ENCODE measurements at regions not wholly inside any gene's neighbourhood (a gene's known extent, or its start where the extent isn't known, plus 50 kb on each side); places are given as distances from the start of the nearest gene placed in this dataset.
"Not testable (repeated sequence)": the region's sequence is repeated elsewhere in the genome, so short reads cannot be mapped to it uniquely, and the experiment has no call there.

- no peak for DNase-seq (ENCODE audit: low spot score)
Observed at GRCh38 chr17:33564146-33564545, 271.1 kb upstream of the ASIC2 start.

DNA sequence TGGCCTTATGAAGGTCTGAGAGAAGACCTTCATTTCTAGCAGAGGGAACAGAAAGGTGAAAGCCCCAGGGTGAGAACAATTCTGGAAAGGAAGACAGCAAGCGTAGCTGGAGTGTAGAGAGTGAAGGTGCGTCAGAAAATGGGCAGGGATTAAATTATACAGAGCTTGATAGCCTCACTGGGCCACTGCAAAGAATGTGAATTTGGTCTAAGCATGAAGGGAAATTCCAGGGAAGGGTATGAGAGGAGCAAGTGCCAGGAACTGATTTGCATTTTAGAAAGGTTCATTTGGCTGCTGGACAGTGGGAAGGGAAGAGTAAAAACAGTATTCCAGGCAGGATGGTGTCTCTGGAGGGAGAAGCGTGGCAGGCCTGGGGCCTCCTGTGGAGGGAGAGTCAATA, 274.1 kb upstream of the ASIC2 start:
- no peak for DNase-seq (ENCODE audit: low spot score)

GRCh38 chr17:33572615-33573014, 279.5 kb upstream of the ASIC2 start:
- DNase-seq (ENCODE audit: low spot score), result peak; percentile 64

GRCh38 chr17:33574942-33575445, 281.9 kb upstream of the ASIC2 start:
- no peak for DNase-seq (ENCODE audit: low spot score)

DNA sequence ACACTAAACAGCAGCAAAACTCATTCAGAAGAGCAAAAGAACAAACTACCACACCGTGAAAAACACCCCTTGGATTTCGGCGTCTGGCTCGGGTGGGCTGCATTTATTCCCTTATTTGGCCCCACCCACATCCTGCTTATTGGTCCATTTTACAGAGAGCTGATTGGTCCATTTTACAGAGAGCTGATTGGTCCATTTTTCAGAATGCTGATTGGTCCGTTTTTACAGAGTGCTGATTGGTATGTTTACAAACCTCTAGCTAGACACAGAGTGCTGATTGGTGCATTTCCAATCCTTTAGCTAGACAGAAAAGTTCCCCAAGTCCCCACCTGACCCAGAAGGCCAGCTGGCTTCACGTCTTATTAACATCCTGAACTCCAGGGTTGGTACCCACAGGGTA, 286.6 kb upstream of the ASIC2 start:
- not testable (repeated sequence) for DNase-seq (ENCODE audit: low spot score)

GRCh38 chr17:33580215-33580614, 287.1 kb upstream of the ASIC2 start:
- no peak for DNase-seq (ENCODE audit: low spot score)

- peak; percentile 9 for DNase-seq (ENCODE audit: low spot score)
Observed at GRCh38 chr17:33582661-33583060, 289.6 kb upstream of the ASIC2 start.

- DNase-seq (ENCODE audit: low spot score), result no peak
Observed at GRCh38 chr17:33583518-33584417, 290.7 kb upstream of the ASIC2 start.

DNA sequence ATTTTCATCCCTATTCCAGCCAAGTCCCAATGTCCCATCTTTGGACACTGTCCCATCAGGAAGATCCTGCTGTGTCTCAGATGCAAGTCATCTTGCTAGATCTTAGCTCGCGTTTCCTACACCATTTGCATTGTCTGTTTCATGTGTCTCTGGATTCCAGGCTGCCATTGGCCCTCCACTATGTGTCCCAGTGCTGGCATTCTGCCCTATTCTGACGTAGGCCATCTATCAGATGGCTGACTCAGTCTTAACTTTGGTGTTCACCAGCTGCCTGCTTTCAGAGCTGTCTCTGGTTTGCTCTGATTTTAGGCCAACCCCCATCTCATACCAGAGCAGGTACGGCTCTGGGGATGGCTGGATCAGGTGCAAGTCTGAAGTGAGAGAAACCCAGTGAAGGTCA, 300.9 kb upstream of the ASIC2 start:
- no peak for DNase-seq (ENCODE audit: low spot score)

DNA sequence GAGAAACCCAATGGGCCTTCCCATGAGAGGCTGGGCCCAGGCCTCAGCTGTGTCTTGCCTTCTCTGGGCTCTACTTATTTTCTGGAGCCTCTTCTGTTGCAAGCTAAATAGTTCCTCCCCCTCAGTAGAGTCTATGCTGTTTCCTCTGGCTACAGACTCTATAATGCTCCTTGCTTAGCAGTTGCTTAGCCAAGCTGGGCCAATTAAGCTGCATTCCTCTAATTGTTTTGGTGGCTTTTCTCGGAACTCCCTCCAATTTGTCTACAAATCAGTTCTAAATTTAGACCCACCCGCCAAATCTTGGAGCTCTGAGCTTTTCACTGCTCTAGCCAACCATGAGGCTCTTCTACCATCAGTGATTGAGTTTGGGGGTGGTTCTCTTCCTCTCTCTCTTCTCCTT, 302.7 kb upstream of the ASIC2 start:
- DNase-seq (ENCODE audit: low spot score), result no peak

GRCh38 chr17:33596899-33597298, 303.8 kb upstream of the ASIC2 start:
- no peak for DNase-seq (ENCODE audit: low spot score)

- no peak for DNase-seq (ENCODE audit: low spot score)
Observed at GRCh38 chr17:33598797-33599196, 305.7 kb upstream of the ASIC2 start.

DNA sequence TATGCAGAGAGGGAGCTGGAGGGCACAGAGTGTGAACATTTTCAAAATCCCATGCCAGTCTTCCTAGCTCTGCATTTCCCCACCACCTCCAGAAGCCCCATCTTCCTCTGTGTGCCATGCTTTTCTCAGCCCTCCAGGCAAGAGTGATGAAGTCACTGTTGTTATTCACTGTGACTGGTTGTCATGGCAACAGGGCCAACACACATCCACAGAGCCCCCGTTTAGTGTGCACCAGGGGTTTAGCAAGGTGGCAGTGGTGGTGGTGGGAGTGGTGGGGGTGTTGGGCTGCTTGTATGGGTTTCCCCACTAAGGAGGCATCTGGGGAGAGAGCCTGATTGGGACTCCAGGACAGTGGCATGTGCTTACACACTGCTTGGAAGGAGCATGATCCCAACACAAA, 309.9 kb upstream of the ASIC2 start:
- peak; percentile 44 for DNase-seq (ENCODE audit: low spot score)

GRCh38 chr17:33603789-33604188, 310.7 kb upstream of the ASIC2 start:
- DNase-seq (ENCODE audit: low spot score), result no peak

GRCh38 chr17:33611532-33611931, 318.4 kb upstream of the ASIC2 start:
- DNase-seq (ENCODE audit: low spot score), result no peak

- DNase-seq (ENCODE audit: low spot score), result no peak
Observed at GRCh38 chr17:33615861-33616260, 322.8 kb upstream of the ASIC2 start.

- no peak for DNase-seq (ENCODE audit: low spot score)
Observed at GRCh38 chr17:33623841-33624240, 330.7 kb upstream of the ASIC2 start.

DNA sequence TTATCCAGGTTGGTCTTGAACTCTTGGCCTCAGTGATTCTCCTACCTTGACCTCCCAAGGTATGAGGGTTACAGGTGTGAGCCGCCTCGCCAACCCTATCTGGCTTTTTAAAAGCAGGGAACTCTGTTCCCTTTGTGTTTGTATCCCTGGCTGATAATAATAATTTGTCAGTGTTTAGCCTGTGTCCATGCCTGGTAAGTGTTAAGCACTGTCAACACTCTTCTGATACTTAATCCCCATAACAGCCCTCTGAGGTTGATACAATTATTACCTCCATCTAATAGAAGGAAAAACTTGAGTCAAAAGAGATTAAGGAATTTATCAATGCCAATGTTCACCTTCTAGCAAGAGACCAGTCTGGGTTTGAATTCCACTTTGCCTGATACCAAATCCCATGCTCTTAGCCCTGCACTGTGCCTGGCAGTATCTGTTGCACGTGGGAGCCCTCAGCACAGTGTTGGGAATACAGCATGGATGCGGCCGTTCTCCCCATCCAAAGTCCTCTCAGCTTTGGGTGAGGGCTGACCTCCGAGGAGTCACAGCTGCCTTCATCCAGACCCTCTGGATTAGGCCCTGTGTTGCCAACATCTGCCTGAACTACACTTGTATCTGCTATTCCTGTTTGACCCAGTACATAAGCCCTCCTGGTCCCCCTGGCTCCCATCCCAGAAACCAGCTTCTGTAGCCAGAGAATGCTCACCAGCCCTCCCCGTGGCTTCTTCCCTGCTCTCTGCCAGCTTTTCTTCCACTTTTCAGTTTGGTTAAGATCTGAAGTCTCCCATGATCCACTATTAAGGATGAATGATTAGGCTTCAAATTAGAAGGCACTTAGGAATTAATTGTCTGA, 335.6 kb upstream of the ASIC2 start:
- no peak for DNase-seq (ENCODE audit: low spot score)

- DNase-seq (ENCODE audit: low spot score), result no peak
Observed at GRCh38 chr17:33633446-33633845, 340.4 kb upstream of the ASIC2 start.

DNA sequence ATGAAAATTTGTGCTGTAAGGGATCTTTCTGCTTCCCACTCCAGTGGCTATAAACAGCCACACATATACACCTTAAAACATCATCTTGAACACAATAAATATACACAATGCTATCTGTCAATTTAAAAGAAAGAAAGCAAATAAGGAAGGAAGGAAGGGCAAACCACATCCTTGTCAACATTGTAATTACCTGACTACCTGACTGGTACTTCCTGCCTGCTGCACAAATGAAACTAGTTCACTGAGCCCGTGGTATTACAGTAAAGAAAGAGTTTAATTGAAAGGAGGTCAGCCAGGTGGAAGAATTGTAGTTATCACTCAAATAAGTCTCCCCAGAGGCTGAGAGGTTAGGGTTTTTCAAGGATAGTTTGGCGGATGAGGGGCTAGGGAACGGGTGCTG, 344.4 kb upstream of the ASIC2 start:
- no peak for DNase-seq (ENCODE audit: low spot score)

- peak; percentile 17 for DNase-seq (ENCODE audit: low spot score)
Observed at GRCh38 chr17:33639103-33639880, 346.2 kb upstream of the ASIC2 start.

- DNase-seq (ENCODE audit: low spot score), result peak; percentile 39
Observed at GRCh38 chr17:33640629-33641028, 347.5 kb upstream of the ASIC2 start.
